H9 (cell line): ENCODE measurements at regions not wholly inside any gene's neighbourhood (a gene's known extent, or its start where the extent isn't known, plus 50 kb on each side); places are given as distances from the start of the nearest gene placed in this dataset.

Experiments used
- DNase-seq: peaks from one replicate; pipeline ENCODE4 v3.0.0-alpha.2; 2017
- H2AFZ ChIP-seq: one replicate; pipeline ENCODE4 v1.6.1; 2013; ENCODE audit warnings: mild to moderate bottlenecking, low read length, control low read depth, moderate library complexity
- H2AK5ac ChIP-seq: 2 replicates; pipeline ENCODE4 v1.6.1; 2013; ENCODE audit warnings: low read length, control low read depth, mixed read lengths; ENCODE audit not compliant: insufficient read length
- H2BK120ac ChIP-seq: one replicate; pipeline ENCODE4 v1.6.1; 2013; ENCODE audit warnings: low read depth, mild to moderate bottlenecking, low read length, control low read depth, inconsistent platforms; ENCODE audit not compliant: poor library complexity, severe bottlenecking
- H2BK12ac ChIP-seq: 2 replicates; pipeline ENCODE4 v1.6.1; 2013; ENCODE audit warnings: low read length, control low read depth, mixed read lengths, low read depth; ENCODE audit not compliant: insufficient read length
- H2BK15ac ChIP-seq: 2 replicates; pipeline ENCODE4 v1.6.1; 2013; ENCODE audit warnings: low read depth, low read length, control low read depth
- H2BK20ac ChIP-seq: one replicate; pipeline ENCODE4 v1.6.1; 2013; ENCODE audit warnings: low read depth, mild to moderate bottlenecking, low read length, control low read depth, inconsistent platforms; ENCODE audit not compliant: poor library complexity, severe bottlenecking
- H2BK5ac ChIP-seq: 2 replicates; pipeline ENCODE4 v1.6.1; 2013; ENCODE audit warnings: low read length, control low read depth, mixed read lengths; ENCODE audit not compliant: insufficient read length
- H3K14ac ChIP-seq: 2 replicates; pipeline ENCODE4 v1.6.1; 2013; ENCODE audit warnings: low read length, control low read depth; ENCODE audit not compliant: insufficient read depth
- H3K18ac ChIP-seq: 2 replicates; pipeline ENCODE4 v1.6.1; 2013; ENCODE audit warnings: low read depth, mild to moderate bottlenecking, mixed read lengths, low read length, control low read depth; ENCODE audit not compliant: insufficient read length
- H3K23ac ChIP-seq: 2 replicates; pipeline ENCODE4 v1.6.1; 2013; ENCODE audit warnings: low read length, control low read depth, mixed read lengths, low read depth; ENCODE audit not compliant: insufficient read length
- H3K23me2 ChIP-seq: 2 replicates; pipeline ENCODE4 v1.6.1; 2013; ENCODE audit warnings: low read depth, mild to moderate bottlenecking, mixed read lengths, low read length, control low read depth; ENCODE audit not compliant: insufficient read length, poor library complexity, severe bottlenecking
- H3K27ac ChIP-seq: 2 replicates; pipeline ENCODE4 v1.5.1; 2013; ENCODE audit warnings: low read length, control low read depth, mixed read lengths, low read depth; ENCODE audit not compliant: insufficient read length
- H3K27me3 ChIP-seq: 2 replicates; pipeline ENCODE4 v1.6.1; 2013; ENCODE audit warnings: low read length, control low read depth, inconsistent platforms; ENCODE audit not compliant: insufficient read depth
- H3K4ac ChIP-seq: 2 replicates; pipeline ENCODE4 v1.6.1; 2013; ENCODE audit warnings: low read depth, mild to moderate bottlenecking, control low read depth, inconsistent platforms, low read length, moderate library complexity
- H3K4me1 ChIP-seq: 2 replicates; pipeline ENCODE4 v1.6.1; 2013; ENCODE audit warnings: low read length, control low read depth, inconsistent platforms; ENCODE audit not compliant: insufficient read depth
- H3K4me2 ChIP-seq: 2 replicates; pipeline ENCODE4 v1.6.1; 2013; ENCODE audit warnings: low read length, control low read depth, mixed read lengths; ENCODE audit not compliant: insufficient read length, insufficient read depth
- H3K56ac ChIP-seq: 2 replicates; pipeline ENCODE4 v1.6.1; 2013; ENCODE audit warnings: low read depth, mild to moderate bottlenecking, mixed read lengths, low read length, control low read depth; ENCODE audit not compliant: insufficient read length
- H3K79me1 ChIP-seq: 2 replicates; pipeline ENCODE4 v1.6.1; 2013; ENCODE audit warnings: low read depth, mild to moderate bottlenecking, moderate library complexity, low read length, control low read depth, inconsistent platforms; ENCODE audit not compliant: insufficient read depth, poor library complexity, severe bottlenecking
- H3K79me2 ChIP-seq: 2 replicates; pipeline ENCODE4 v1.6.1; 2013; ENCODE audit warnings: low read length, control low read depth, inconsistent platforms; ENCODE audit not compliant: insufficient read depth
- H3K9ac ChIP-seq: 2 replicates; pipeline ENCODE4 v1.6.1; 2013; ENCODE audit warnings: low read length, control low read depth, mixed read lengths; ENCODE audit not compliant: insufficient read length; ENCODE audit errors: extremely low read depth
- H3K9me3 ChIP-seq: one replicate; pipeline ENCODE4 v1.6.1; 2013; ENCODE audit warnings: low read depth, low read length, inconsistent platforms; ENCODE audit not compliant: control insufficient read depth
- H3T11ph ChIP-seq: one replicate; pipeline ENCODE4 v1.6.1; 2013; ENCODE audit warnings: mild to moderate bottlenecking, low read length, control low read depth, inconsistent platforms
- H4K20me1 ChIP-seq: one replicate; pipeline ENCODE4 v1.6.1; 2013; ENCODE audit not compliant: control insufficient read depth, insufficient read length, insufficient read depth
- H4K5ac ChIP-seq: 2 replicates; pipeline ENCODE4 v1.6.1; 2013; ENCODE audit warnings: low read depth, mild to moderate bottlenecking, mixed read lengths, low read length, control low read depth; ENCODE audit not compliant: insufficient read length
- H4K8ac ChIP-seq: replicated peaks from 2 replicates; pipeline ENCODE4 v1.6.1; 2013; ENCODE audit warnings: low read length, control low read depth, mixed read lengths, low read depth; ENCODE audit not compliant: insufficient read length
- H4K91ac ChIP-seq: 2 replicates; pipeline ENCODE4 v1.6.1; 2013; ENCODE audit warnings: low read depth, mild to moderate bottlenecking, moderate library complexity, mixed read lengths, low read length, control low read depth; ENCODE audit not compliant: insufficient read length
- H3K27ac Mint-ChIP-seq, 3 experiments: 2 replicates in 2 of 3; 3 replicates in 1 of 3; pipeline ENCODE4 v1.8.0; 2020 to 2021; ENCODE audit warnings: mixed read lengths in 3 of 3, mild to moderate bottlenecking in 1 of 3, moderate library complexity in 1 of 3
- H3K27me3 Mint-ChIP-seq: 2 replicates; pipeline ENCODE4 v1.8.0; 2021; ENCODE audit warnings: low read depth, mild to moderate bottlenecking, moderate library complexity, mixed read lengths
- H3K36me3 Mint-ChIP-seq, 3 experiments: 2 replicates in 2 of 3; 3 replicates in 1 of 3; pipeline ENCODE4 v1.8.0; 2020 to 2021; ENCODE audit warnings: low read depth in 3 of 3, mixed read lengths in 3 of 3; ENCODE audit not compliant: insufficient read depth in 1 of 3
- H3K4me1 Mint-ChIP-seq, 2 experiments: 2 replicates each; pipeline ENCODE4 v1.8.0; 2020; ENCODE audit warnings: mixed read lengths in 2 of 2
- H3K4me3 Mint-ChIP-seq, 2 experiments: 2 replicates in 1 of 2; 3 replicates in 1 of 2; pipeline ENCODE4 v1.8.0; 2020 to 2021; ENCODE audit warnings: mild to moderate bottlenecking in 2 of 2, mixed read lengths in 2 of 2, moderate library complexity in 1 of 2
- H3K9me3 Mint-ChIP-seq, 2 experiments: 2 replicates in 1 of 2; 3 replicates in 1 of 2; pipeline ENCODE4 v1.8.0; 2020; ENCODE audit warnings: mild to moderate bottlenecking in 2 of 2, mixed read lengths in 2 of 2, moderate library complexity in 1 of 2
- WGBS: extraction: QIAGEN DNeasy Blood & Tissue Kit; methylation state at CpG from one replicate; pipeline ENCODE4 v1.1.7; 2013; ENCODE audit warnings: missing lambda C conversion rate, low lambda C conversion rate, mixed read lengths; ENCODE audit not compliant: insufficient read length; ENCODE audit errors: extremely low coverage; 5-methylcytosine and 5-hydroxymethylcytosine counted together
- TF ChIP-seq, protein P1 (sequence below): fragments of 200-600 bp; sonication (generic); conservative IDR thresholded peaks from 3 replicates; pipeline ENCODE4 v1.8.0; 2021; ENCODE audit warnings: antibody characterized with exemption, mild to moderate bottlenecking

DNA sequence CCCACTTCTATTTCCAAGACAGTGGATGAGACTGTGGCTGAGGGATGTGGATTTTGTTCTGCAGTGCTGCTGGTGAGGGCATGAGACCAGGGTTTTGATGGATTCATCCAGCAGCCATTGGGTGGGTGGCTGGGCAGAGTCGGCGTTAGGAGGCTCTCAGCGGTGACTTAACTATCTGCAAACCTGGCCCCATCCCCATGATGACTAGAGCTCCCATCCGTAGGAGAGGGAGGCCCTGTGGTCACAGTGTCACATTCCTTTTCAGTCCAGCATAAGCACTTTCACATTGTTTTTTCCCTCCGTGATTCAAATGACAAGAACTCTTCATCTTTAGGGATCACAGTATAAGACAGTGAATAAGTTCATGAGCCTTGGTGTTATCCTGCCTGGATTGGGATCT lies 60.4 kb upstream of the SPRY4 start:
- Mint-ChIP-seq H3K27me3 (no peaks in the 10 kb centered on the region), H3K4me1 (peaks cover 32 to 42% of the 10 kb centered on the region in 2 experiments), H3K9me3 (no peaks in the 10 kb centered on the region), H3K4me3 (no peak overlapping the region), H3K36me3 (no peaks in the 10 kb centered on the region), H3K27ac (peak overlapping the region in 1 of 3 experiments; percentile 68; a peak in 3 of 7 replicates)
- Histone ChIP-seq H3K27me3 (no peaks in the 10 kb centered on the region; the same call in 1 of the 2 replicates), H3T11ph (no peak overlapping the region), H2BK20ac (no peak overlapping the region), H3K9me3 (no peaks in the 10 kb centered on the region), H2AFZ (no peak overlapping the region), H3K4ac (no peak overlapping the region), H3K23ac (no peak overlapping the region), H2BK5ac (no peak overlapping the region), H3K14ac (no peak overlapping the region), H3K79me2 (no peaks in the 10 kb centered on the region), H4K20me1 (no peaks in the 10 kb centered on the region), H3K4me1 (peaks cover 8% of the 10 kb centered on the region; the same call in 1 of the 2 replicates), H2BK120ac (no peak overlapping the region), H3K79me1 (no peaks in the 10 kb centered on the region), H2BK12ac (no peak overlapping the region), H3K23me2 (peaks cover 3% of the 10 kb centered on the region), H3K56ac (no peak overlapping the region), H3K4me2 (no peak overlapping the region), H3K9ac (no peak overlapping the region), H4K91ac (no peak overlapping the region), H4K5ac (no peak overlapping the region), H3K18ac (no peak overlapping the region), H2AK5ac (no peak overlapping the region), H2BK15ac (no peak overlapping the region), H3K27ac (no peak overlapping the region), H4K8ac (no peak overlapping the region)
- TF ChIP-seq, protein P1, sequence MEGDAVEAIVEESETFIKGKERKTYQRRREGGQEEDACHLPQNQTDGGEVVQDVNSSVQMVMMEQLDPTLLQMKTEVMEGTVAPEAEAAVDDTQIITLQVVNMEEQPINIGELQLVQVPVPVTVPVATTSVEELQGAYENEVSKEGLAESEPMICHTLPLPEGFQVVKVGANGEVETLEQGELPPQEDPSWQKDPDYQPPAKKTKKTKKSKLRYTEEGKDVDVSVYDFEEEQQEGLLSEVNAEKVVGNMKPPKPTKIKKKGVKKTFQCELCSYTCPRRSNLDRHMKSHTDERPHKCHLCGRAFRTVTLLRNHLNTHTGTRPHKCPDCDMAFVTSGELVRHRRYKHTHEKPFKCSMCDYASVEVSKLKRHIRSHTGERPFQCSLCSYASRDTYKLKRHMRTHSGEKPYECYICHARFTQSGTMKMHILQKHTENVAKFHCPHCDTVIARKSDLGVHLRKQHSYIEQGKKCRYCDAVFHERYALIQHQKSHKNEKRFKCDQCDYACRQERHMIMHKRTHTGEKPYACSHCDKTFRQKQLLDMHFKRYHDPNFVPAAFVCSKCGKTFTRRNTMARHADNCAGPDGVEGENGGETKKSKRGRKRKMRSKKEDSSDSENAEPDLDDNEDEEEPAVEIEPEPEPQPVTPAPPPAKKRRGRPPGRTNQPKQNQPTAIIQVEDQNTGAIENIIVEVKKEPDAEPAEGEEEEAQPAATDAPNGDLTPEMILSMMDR: no peak
- no CpG with 5 or more reads among the region's 5 CpGs for WGBS
- no peak for DNase-seq
